ENCODE measurements at regions not wholly inside any gene's neighbourhood (a gene's known extent, or its start where the extent isn't known, plus 50 kb on each side); places are given as distances from the start of the nearest gene placed in this dataset.

GRCh38 chr6:156174031-156174890, 602.9 kb upstream of the ARID1B start:
- TF ChIP-seq ZFP3 (CRISPR knock-in tag; IDR thresholded peaks at IDR 0.05), result no peak
- no peak for TF ChIP-seq BACH2 (CRISPR knock-in tag; IDR thresholded peaks at IDR 0.05; ENCODE audit: borderline replicate concordance)
- ATAC-seq, result no peak

GRCh38 chr6:156169371-156169770, 607.8 kb upstream of the ARID1B start:
- no peak for ATAC-seq

GRCh38 chr6:156167625-156168071, 609.5 kb upstream of the ARID1B start:
- TF ChIP-seq SNAI2 (CRISPR knock-in tag; IDR thresholded peaks at IDR 0.05) (no peak), BACH2 (CRISPR knock-in tag; IDR thresholded peaks at IDR 0.05; ENCODE audit: borderline replicate concordance) (no peak), ISL1 (CRISPR knock-in tag; IDR thresholded peaks at IDR 0.05) (no peak), TCF4 (CRISPR knock-in tag; IDR thresholded peaks at IDR 0.05; ENCODE audit: borderline replicate concordance) (no peak), TOX (CRISPR knock-in tag; IDR thresholded peaks at IDR 0.05; ENCODE audit: borderline replicate concordance) (no peak), ZFP30 (CRISPR knock-in tag; IDR thresholded peaks at IDR 0.05) (no peak), ZNF8 (CRISPR knock-in tag; IDR thresholded peaks at IDR 0.05) (no peak), OSR1 (CRISPR knock-in tag; IDR thresholded peaks at IDR 0.05) (no peak), CREB5 (CRISPR knock-in tag; IDR thresholded peaks at IDR 0.05; ENCODE audit: low read depth) (no peak), PATZ1 (CRISPR knock-in tag; IDR thresholded peaks at IDR 0.05; ENCODE audit: borderline replicate concordance) (no peak), ZNF565 (CRISPR knock-in tag; conservative IDR thresholded peaks at IDR 0.05; ENCODE audit: low read depth) (no peak), ZNF70 (CRISPR knock-in tag; IDR thresholded peaks at IDR 0.05) (no peak), RARB (CRISPR knock-in tag; IDR thresholded peaks at IDR 0.05) (no peak), GLIS3 (CRISPR knock-in tag; IDR thresholded peaks at IDR 0.05) (no peak)
- no peak for ATAC-seq

More at GRCh38 chr6:156169371-156169770, 607.8 kb upstream of the ARID1B start:
- TF ChIP-seq ISL1 (CRISPR knock-in tag; IDR thresholded peaks at IDR 0.05) (no peak), TCF4 (CRISPR knock-in tag; IDR thresholded peaks at IDR 0.05; ENCODE audit: borderline replicate concordance) (no peak), PATZ1 (CRISPR knock-in tag; IDR thresholded peaks at IDR 0.05; ENCODE audit: borderline replicate concordance) (no peak), ZFP3 (CRISPR knock-in tag; IDR thresholded peaks at IDR 0.05) (no peak), PPARA (CRISPR knock-in tag; IDR thresholded peaks at IDR 0.05; ENCODE audit: borderline replicate concordance) (no peak)

DNA sequence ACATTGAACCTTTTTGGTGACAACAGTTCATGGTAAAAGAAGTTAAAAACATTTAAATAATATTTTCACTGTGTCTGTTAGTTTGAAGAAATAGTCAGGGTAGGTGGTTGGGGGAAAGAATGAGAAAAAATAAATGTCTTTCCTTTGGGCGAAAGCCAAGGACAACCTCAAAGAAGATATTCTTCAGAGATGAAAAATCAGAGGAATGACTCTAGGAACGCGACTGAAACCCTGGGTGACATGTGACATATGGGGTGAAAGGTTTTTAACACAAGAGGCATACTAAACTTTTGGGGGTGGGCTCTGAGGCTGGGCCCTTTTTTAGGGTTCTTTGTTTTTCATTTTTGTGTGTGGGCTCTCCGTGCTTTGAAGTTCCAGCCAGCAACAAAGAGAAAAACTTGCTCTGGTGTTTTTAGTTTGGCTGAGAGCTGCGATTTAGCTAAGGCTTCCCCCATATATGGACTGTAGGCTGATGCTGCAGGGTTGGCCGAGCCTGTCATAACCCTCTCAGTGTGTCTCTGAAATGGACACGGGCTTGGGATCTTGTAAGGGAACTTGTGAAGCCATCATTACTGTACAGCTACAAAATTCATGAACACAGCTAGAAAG, 610.1 kb upstream of the ARID1B start:
- no peak for ATAC-seq
- TF ChIP-seq CSDC2 (CRISPR knock-in tag; IDR thresholded peaks at IDR 0.05) (no peak), ZFP30 (CRISPR knock-in tag; IDR thresholded peaks at IDR 0.05) (no peak)

- no peak for TF ChIP-seq RARB (CRISPR knock-in tag; IDR thresholded peaks at IDR 0.05)
- no peak for TF ChIP-seq CSDC2 (CRISPR knock-in tag; IDR thresholded peaks at IDR 0.05)
- no peak for TF ChIP-seq ESRRG (CRISPR knock-in tag; IDR thresholded peaks at IDR 0.05)
- no peak for TF ChIP-seq CREB5 (CRISPR knock-in tag; IDR thresholded peaks at IDR 0.05; ENCODE audit: low read depth)
- no peak for TF ChIP-seq ZC3H10 (CRISPR knock-in tag; IDR thresholded peaks at IDR 0.05)
- no peak for TF ChIP-seq ZFP30 (CRISPR knock-in tag; IDR thresholded peaks at IDR 0.05)
- no peak for TF ChIP-seq ZNF70 (CRISPR knock-in tag; IDR thresholded peaks at IDR 0.05)
- TF ChIP-seq, protein P1, sequence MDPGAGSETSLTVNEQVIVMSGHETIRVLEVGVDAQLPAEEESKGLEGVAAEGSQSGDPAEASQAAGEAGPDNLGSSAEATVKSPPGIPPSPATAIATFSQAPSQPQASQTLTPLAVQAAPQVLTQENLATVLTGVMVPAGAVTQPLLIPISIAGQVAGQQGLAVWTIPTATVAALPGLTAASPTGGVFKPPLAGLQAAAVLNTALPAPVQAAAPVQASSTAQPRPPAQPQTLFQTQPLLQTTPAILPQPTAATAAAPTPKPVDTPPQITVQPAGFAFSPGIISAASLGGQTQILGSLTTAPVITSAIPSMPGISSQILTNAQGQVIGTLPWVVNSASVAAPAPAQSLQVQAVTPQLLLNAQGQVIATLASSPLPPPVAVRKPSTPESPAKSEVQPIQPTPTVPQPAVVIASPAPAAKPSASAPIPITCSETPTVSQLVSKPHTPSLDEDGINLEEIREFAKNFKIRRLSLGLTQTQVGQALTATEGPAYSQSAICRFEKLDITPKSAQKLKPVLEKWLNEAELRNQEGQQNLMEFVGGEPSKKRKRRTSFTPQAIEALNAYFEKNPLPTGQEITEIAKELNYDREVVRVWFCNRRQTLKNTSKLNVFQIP (CRISPR knock-in tag; IDR thresholded peaks at IDR 0.05; ENCODE audit: borderline replicate concordance, low read depth), result no peak
- TF ChIP-seq OSR1 (CRISPR knock-in tag; IDR thresholded peaks at IDR 0.05), result no peak
- ATAC-seq, result no peak
Measured at GRCh38 chr6:156166093-156166492, 611.1 kb upstream of the ARID1B start.
